ENCODE measurements at regions not wholly inside any gene's neighbourhood (a gene's known extent, or its start where the extent isn't known, plus 50 kb on each side); places are given as distances from the start of the nearest gene placed in this dataset.

- H3K4me1 ChIP-seq (ENCODE audit: insufficient read depth), result no peaks in the 10 kb centered on the region
- WGBS (ENCODE audit: low lambda C conversion rate, missing lambda C conversion rate), result 81% methylated on average over 3 of the region's 3 CpGs
- no peaks in the 10 kb centered on the region for H3K9me2 ChIP-seq (replicated peaks; ENCODE audit: insufficient read depth)
- no peaks in the 10 kb centered on the region for H3K79me2 ChIP-seq
- no peak for DNase-seq (ENCODE audit: low spot score)
- no peak overlapping the region for H3K27ac ChIP-seq
- no peaks in the 10 kb centered on the region for H3K27me3 ChIP-seq
- H2AFZ ChIP-seq, result no peak overlapping the region
- H3K4me2 ChIP-seq, result no peak overlapping the region
- no peaks in the 10 kb centered on the region for H3K36me3 ChIP-seq (replicated peaks; ENCODE audit: insufficient read depth, low read depth)
- H3K9me3 ChIP-seq (ENCODE audit: low read depth), result no peaks in the 10 kb centered on the region
- no peak overlapping the region for H3K4me3 ChIP-seq
- H4K20me1 ChIP-seq (ENCODE audit: insufficient read depth, poor library complexity, severe bottlenecking), result no peaks in the 10 kb centered on the region
- no peak for TF ChIP-seq EZH2 (IDR thresholded peaks at IDR 0.05; ENCODE audit: borderline replicate concordance)
- no peak for TF ChIP-seq CTCF (IDR thresholded peaks at IDR 0.05; ENCODE audit: poor library complexity)
- TF ChIP-seq EZH2phosphoT487 (IDR thresholded peaks at IDR 0.05; ENCODE audit: low read depth, severe bottlenecking, unreplicated experiment), result no peak
Measured at GRCh38 chr12:97017213-97017612, 110.2 kb downstream of the NEDD1 start.

- Histone ChIP-seq H3K27me3 (no peaks in the 10 kb centered on the region), H3K9me3 (ENCODE audit: low read depth) (no peaks in the 10 kb centered on the region), H3K4me2 (no peak overlapping the region), H3K4me1 (ENCODE audit: insufficient read depth) (no peaks in the 10 kb centered on the region), H3K36me3 (replicated peaks; ENCODE audit: insufficient read depth, low read depth) (no peaks in the 10 kb centered on the region), H3K4me3 (no peak overlapping the region), H4K20me1 (ENCODE audit: insufficient read depth, poor library complexity, severe bottlenecking) (no peaks in the 10 kb centered on the region), H3K9me2 (replicated peaks; ENCODE audit: insufficient read depth) (no peaks in the 10 kb centered on the region), H3K79me2 (no peaks in the 10 kb centered on the region), H3K27ac (no peak overlapping the region), H2AFZ (no peak overlapping the region)
- TF ChIP-seq CTCF (IDR thresholded peaks at IDR 0.05; ENCODE audit: poor library complexity) (no peak), EZH2 (IDR thresholded peaks at IDR 0.05; ENCODE audit: borderline replicate concordance) (no peak), EZH2phosphoT487 (IDR thresholded peaks at IDR 0.05; ENCODE audit: low read depth, severe bottlenecking, unreplicated experiment) (no peak)
- WGBS (ENCODE audit: low lambda C conversion rate, missing lambda C conversion rate), result 82% methylated on average over 4 of the region's 4 CpGs
- no peak for DNase-seq (ENCODE audit: low spot score)
Measured at GRCh38 chr12:97022536-97023230, 115.6 kb downstream of the NEDD1 start.

- Histone ChIP-seq H3K4me2 (no peak overlapping the region), H4K20me1 (ENCODE audit: insufficient read depth, poor library complexity, severe bottlenecking) (no peaks in the 10 kb centered on the region), H2AFZ (no peak overlapping the region), H3K27ac (no peak overlapping the region), H3K9me2 (replicated peaks; ENCODE audit: insufficient read depth) (no peaks in the 10 kb centered on the region), H3K36me3 (replicated peaks; ENCODE audit: insufficient read depth, low read depth) (no peaks in the 10 kb centered on the region), H3K9me3 (ENCODE audit: low read depth) (no peaks in the 10 kb centered on the region), H3K4me1 (ENCODE audit: insufficient read depth) (no peaks in the 10 kb centered on the region), H3K27me3 (no peaks in the 10 kb centered on the region), H3K79me2 (no peaks in the 10 kb centered on the region), H3K4me3 (no peak overlapping the region)
- no peak for TF ChIP-seq EZH2 (IDR thresholded peaks at IDR 0.05; ENCODE audit: borderline replicate concordance)
- no peak for TF ChIP-seq CTCF (IDR thresholded peaks at IDR 0.05; ENCODE audit: poor library complexity)
- TF ChIP-seq EZH2phosphoT487 (IDR thresholded peaks at IDR 0.05; ENCODE audit: low read depth, severe bottlenecking, unreplicated experiment), result no peak
- DNase-seq (ENCODE audit: low spot score), result no peak
- WGBS (ENCODE audit: low lambda C conversion rate, missing lambda C conversion rate), result 94% methylated on average over 2 of the region's 2 CpGs
Measured at GRCh38 chr12:97024393-97024792, 117.3 kb downstream of the NEDD1 start.
